Gastrocnemius medialis (tissue), 4 donors: ENCODE measurements at regions not wholly inside any gene's neighbourhood (a gene's known extent, or its start where the extent isn't known, plus 50 kb on each side); places are given as distances from the start of the nearest gene placed in this dataset.

Experiments used
- CTCF ChIP-seq, 5 experiments: fragments of 450-650 bp in 3 of 5; fragments of 200-600 bp in 2 of 5; sonication (generic) in 2 of 5; IDR thresholded peaks in 4 of 5; conservative IDR thresholded peaks in 1 of 5; 1 replicate in 4 of 5; 2 replicates in 1 of 5; pipeline ENCODE4 v1.5.1; 2016 to 2019; ENCODE audit warnings: antibody characterized with exemption in 5 of 5, mild to moderate bottlenecking in 3 of 5, moderate library complexity in 3 of 5
- POLR2A ChIP-seq, 2 donors: fragments of 450-650 bp; IDR thresholded peaks; one replicate each; pipeline ENCODE4 v1.6.1; 2017; ENCODE audit warnings: antibody characterized with exemption in 2 of 2, mild to moderate bottlenecking in 2 of 2, moderate library complexity in 2 of 2

- TF ChIP-seq CTCF (IDR thresholded peaks at IDR 0.05 in 4 of 5, conservative IDR thresholded peaks at IDR 0.05 in 1 of 5), result no peak
- TF ChIP-seq POLR2A (IDR thresholded peaks at IDR 0.05), result no peak
Observed at GRCh38 chr14:44767646-44768173, 194.0 kb downstream of the KLHL28 start.
